Hematopoietic multipotent progenitor cell treated with erythropoietin and hydrocortisone succinate and interleukin-3 and kit ligand, for 6 days (in vitro differentiated cells): ENCODE measurements at regions not wholly inside any gene's neighbourhood (a gene's known extent, or its start where the extent isn't known, plus 50 kb on each side); places are given as distances from the start of the nearest gene placed in this dataset.
A peak's percentile ranks its signal among the peaks of the same experiment; 100 is the strongest.
"Not testable (repeated sequence)": the region's sequence is repeated elsewhere in the genome, so short reads cannot be mapped to it uniquely, and the experiment has no call there.

Experiments
- DNase-seq: peaks from one replicate; pipeline ENCODE4 v3.0.0-alpha.2; 2015

DNA sequence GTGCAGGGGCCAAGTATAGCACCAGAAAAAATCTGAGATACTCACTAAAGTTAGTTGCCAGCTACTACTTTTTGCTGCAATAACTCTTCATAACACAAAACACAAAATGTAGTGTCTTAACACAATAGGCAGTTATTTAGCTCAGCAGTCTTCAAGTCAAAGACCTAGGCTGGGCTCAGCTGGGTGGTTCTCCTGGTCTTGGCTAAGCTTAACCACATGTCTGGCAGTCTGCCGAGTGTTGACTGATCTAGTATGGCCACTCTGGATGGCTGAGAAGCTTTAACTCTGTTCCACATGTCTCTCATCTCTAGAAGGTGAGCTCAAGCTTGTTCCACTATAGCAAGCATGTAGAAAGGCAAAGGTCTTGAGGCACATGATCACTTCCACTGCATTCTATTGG lies 451.6 kb downstream of the SOX11 start:
- peak; percentile 15 for DNase-seq

DNA sequence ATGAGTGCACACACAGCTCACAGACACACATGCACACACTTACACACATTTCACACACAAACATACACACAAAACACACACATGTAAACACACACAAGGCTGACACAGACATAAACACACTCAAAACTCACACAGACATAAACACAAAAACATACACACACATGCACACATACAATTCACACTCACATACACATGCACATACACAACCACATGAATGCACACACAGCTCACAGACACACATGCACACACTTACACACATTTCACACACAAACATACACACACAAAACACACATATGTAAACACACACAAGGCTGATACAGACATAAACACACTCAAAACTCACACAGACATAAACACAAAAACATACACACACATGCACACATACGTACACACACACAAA lies 455.0 kb downstream of the SOX11 start:
- DNase-seq: not testable (repeated sequence)

DNA sequence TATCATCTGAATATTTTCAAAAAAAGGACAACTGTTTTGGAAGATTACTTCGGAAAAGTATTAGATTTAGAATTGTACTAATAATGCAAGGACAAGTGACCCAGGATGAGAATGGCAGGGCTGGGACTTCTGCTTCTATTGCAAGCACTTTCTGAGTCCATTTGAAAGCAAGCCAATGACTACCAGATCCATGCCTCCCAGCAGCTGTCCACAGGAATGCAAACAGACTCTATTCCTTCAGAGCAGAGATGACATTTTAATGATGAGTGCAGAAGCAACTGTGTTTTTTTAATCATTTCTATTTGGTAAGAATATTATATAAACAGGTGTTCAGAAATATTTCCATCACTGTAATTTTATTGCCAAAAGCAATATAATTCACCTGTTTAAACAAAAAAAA lies 456.7 kb downstream of the SOX11 start:
- no peak for DNase-seq

DNA sequence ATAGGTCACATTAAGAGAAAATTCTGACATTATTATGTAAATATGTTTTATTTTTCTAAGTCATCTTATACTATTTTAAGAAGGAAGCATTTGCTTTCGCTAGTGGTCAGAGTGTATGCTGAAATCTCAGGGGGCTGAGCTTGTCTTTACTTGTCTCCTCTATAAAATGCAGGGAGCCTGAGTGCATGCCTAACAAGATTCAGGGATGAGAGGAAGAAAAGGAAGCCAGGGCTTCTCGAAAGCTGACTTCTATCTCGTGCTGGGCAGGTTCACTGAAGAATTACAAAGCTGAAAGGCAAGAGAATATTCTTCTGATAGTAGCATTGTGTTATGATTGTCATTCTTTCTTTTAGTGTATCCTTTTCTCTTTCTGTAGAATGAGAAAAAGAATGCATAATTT lies 467.4 kb downstream of the SOX11 start:
- DNase-seq: no peak

DNA sequence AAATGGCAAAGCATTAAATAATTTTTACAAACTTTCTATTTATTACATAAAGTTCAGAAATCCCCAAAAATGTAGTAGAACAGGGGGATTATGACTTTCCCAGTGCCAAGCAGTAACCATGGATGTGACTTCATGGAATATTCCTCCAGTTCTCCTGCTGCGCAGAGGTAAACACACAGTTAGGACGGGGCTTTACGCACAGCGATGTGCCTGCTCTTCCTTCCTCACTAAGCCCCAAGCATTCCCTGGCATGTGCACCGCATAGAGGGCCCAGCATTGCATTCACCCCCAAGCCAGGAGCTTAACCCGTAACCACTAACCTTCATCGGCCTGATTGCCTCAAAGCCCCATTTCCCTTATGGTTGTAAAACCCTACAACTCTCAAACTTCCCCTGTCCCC lies 471.7 kb downstream of the SOX11 start:
- DNase-seq: no peak

DNA sequence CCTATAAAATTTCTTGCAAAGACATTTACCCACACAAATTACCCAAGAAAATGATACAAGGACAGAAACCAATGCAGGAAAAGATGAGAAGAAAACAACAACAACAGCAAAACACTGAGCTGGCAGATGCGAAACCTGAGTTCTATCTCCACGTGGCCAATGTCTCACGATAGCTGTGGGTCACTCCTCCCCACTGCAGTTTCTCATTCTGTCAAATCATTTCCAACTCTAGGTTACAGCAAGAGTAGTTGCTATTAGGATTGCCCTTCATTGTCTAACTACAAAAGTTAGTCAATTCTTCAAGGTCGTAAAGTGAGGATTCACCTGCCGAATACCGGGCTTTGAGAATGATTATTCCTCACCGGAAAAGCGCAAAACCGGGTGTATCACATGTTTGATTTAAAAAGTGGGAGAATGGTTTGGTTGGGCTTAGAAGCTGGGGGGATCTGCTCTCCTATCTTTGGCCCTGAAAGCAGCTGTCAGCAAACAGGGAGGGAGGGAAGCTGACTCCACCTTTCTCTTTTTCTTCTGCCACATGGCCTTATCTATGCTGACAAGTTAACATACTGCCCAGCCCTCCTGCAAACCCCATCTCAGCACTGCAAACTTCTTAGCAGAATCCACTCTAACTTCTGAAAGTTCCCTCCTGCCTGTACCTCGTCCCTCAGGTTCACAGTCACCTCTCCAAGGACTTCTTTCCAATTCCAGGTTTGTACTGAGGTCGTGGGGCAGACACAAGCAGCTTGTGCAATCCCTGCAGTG lies 473.0 kb downstream of the SOX11 start:
- DNase-seq: peak; percentile 92

DNA sequence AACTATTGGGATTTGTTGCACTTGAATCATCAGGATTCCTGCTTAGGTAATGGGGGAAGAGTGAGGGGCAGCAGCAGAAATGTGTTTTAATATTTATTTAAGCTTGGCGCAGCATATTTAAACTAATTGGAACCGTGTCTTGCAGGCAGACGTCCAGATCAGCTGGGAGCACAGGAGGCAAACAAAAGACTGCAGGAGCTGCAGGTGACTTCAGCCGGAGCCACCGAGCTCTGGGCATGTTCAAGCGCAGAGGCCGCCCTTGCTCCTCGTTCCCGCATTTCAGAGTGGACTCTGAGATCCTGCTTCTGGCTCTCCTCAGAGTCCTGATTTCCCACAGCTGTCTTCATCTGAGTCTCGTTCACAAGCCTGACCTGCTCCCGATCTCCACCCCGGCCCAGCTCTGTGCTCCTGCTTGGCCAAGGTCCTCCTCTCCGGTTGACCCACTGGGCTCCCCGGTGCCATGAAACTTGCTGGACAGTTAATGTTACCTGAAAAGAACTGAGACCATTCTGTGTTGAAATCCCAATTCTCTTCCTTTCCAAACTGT lies 475.5 kb downstream of the SOX11 start:
- no peak for DNase-seq

DNA sequence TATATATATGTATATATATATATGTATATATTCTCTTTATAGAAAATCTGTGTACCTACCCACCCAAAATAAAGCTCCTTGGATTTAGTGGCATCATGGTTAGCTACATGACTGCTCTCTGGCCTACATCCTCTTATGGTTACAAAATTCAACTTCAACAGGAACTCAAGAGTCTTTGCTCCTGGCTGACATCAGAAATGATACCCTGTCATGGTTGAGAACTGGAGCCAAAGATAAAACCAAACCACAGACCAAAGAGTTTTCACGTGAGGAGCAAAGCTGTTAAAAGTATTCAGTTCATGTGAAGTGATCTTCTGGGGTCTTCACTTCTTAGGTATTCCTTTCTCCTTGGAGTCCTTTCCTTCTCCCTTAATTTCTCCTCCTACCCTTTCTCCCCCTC lies 476.3 kb downstream of the SOX11 start:
- peak; percentile 92 for DNase-seq

DNA sequence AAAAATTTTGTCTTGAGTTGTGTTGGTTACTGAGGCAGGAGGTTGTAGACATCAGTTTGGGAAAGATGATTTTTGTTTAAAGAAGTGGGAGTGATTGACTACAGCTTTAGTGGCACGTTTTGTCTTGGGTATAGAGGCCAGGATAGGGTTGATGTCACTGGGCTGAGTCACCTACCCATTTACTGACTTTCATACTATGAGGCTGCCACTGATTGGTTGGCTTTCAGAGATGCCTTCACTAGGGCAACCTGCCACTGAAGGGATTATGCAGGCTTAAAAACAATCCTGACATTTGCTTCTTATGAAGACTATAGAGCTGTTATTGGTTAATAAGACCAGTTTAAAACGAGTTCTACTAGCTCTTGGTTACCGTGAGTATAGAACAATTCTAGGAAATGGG lies 479.1 kb downstream of the SOX11 start:
- no peak for DNase-seq

DNA sequence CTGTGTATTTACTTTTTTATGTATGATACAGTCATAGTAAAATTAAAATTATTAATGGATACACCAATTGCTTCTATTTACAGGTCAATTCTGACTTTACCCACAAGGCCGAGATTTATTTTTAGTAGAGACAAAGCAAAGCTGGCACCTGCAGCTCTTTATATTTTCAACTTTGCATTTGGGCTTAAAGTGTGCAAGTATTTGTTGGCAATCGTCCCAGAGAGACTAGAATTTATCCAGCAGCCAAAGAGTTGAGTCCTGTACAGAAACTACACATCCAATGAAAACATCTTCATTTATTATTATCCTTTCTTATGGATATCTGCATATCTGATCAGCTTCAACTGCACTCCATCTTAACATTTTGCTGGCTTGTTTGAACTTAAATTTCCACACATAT lies 485.6 kb downstream of the SOX11 start:
- DNase-seq: no peak

DNA sequence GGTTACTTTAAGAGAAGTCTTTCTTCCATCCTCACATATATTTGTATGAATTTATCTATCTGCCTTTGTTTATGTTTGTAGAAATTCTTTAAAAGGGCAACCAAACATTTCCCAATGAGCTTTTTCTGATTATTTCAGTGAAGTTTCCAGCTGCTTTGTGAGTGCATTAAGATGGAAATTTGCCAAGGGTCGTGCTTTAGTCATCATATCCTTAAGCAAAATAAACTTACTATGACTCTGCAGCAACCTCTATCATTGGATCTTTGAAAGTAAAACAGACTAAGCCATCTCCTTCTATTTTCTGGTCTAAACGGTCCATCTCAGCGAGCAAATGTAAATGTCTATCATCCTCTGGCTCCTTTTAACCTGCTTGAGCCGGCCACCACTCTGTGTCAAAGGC lies 489.3 kb downstream of the SOX11 start:
- peak; percentile 67 for DNase-seq

DNA sequence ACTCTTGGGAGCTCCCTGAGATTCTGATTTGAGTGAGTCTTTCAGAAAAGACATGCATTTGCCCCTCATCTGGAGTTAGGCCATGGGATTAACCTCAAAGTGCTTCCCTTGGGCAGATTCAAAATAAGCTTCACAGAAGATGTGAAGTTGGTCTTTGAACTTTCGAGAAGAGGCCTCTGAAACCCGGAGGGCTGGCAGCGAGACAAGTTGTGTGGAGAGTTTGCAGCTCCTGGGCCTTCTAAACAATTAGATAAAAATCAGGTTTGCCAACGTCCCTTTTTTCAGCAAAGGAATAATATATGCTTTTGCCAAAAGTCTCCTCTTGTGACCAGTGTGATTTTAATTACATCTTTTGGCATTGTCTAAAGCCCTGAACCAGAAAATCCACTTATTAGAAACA lies 489.7 kb downstream of the SOX11 start:
- peak; percentile 38 for DNase-seq

DNA sequence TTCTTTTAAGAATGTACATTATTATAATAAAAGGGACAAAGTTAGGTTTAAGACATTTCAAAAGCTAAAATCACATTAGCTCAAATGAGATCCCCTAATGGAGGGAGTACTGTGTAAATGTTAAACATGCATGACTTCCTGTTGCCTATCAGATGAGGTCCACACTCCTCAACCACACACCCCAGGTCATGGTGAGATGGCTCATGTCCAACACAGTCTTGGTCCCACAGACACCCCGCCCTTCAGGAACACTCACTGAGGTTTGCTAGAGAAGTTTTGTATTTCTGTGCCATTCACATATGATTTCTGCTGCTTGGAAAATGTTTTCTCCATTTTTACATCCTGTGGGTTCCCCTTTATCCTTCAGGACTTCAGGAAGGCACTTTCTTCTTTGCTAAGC lies 491.0 kb downstream of the SOX11 start:
- peak; percentile 93 for DNase-seq

DNA sequence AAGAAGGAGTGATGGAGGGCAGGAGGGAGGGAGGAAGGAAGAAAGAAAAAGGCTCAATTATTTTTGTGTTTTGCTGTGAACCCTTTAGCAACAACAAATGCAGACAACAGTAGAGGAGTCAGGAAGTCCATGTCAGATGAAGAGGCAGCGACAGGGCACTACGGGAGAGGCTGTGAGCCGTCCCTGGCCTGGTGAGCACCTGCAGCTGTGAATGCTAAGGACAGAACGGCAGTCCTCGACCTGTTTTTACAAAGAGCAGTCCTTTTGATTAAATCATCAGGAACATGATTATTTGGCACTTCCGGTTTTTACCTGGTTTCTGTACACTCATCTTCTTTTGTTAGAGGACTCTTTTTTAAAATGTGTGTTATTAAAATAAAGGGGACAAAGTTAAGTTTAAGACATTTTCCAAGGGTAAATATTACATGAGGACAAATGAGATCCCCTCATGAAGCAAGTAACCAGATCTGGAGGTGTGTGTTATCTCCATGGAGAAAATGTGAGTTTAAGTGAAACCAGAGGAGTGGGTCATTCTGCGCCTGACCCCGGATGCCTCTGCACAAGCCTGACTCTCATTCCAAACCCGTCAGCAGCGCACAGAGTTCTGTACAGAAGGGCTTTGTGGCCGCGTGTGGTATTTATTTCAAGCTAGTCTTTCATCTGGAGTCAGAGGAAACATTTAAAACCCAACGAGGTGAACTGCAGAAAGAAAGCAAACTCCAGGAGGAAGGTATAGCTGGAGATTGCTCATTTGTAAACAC lies 492.5 kb downstream of the SOX11 start:
- DNase-seq: no peak

DNA sequence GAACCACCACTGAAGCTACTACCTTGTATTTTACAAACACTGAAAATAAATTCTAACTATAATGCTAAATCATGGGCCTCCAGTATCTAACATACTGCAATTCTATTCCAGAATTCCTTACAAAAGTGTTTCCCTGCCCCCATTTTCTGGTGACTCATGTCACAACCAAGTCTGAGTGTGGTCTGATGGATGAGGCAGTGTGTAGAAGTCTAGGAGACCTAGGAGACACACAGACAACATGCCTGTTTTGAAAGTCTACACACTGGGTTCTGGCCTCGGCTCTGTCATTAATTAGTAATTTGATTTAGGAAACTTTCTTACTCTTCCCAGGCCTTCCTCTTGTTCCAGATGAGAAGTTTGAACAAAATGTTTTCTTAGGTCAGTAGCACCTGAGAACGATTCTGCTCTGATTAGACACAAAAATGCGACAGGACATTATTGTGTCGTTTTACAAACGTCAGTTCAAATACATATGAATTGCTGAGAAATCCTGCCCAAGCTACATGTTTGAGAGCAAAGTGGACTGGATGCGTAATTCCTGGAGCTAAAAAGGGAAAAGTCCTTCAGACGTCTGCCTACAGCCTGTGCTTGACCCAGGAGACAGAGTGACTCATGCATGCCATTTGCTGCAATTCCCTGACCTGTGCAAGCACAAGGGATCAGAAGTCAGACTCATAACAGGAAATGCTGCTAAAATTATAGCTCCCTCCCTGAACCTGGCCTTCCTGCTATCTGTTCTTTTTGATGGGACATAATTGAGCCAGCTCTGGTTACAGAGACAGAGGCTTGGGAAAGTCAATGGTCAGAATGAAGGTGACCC lies 494.4 kb downstream of the SOX11 start:
- no peak for DNase-seq

DNA sequence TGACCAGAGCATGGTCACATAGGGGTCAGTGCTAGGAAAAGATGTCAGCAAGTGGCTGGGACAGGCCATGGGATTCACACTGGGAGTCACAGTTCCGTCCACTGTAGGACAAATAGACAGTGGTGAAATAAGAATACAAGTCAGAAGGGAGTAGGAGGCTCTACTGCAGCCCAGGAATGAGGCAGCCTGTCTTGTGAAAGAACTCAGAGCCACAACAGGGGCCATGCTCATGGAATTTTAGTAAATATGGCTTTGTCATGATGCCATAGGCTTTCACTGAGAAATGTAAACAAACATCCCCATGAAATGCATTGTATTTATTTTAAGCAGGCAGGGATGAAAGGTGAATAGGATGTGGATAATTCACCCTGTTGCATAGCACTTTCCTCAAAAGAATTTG lies 504.3 kb downstream of the SOX11 start:
- no peak for DNase-seq

DNA sequence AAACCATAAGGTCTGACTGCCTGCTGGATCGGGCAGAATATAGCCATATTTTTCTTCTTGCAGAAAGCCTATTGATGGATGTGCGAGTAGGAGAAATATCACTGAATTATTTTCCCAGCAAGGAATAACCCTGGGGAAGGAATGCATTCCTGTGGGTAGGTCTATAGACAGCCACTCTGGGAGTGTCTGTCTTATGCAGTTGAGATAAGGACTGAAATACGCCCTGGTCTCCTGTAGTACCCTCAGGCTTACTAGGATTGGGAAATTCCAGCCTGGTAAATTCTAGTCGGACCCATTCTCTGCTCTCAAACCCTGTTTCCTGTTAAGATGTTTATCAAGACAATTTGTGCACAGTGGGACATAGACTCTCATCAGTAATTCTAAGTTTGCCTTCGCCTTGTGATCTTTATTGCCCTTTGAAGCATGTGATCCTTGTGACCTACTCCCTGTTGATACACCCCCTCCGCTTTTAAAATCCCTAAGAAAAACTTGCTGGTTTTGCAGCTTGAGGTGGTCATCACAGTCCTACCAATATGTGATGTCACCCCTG lies 506.3 kb downstream of the SOX11 start:
- not testable (repeated sequence) for DNase-seq

DNA sequence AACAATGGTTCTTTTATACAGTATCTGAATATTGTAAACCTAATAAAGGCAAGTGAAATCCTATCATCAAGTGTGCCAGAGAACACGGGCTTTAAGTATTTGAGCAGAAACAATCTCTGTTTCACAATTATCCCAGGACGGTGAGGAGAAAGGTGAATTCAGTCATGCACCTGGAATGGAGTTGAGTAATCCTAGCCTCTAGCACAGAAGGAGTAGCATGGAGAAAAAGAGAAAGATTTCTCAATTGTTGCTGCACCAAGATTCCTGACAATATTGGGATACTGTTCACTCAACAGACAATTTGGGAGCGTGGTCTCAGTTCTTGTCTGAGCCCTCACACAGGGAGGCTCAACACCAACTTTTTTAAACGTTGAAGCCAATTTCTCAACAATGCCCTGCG lies 510.6 kb downstream of the SOX11 start:
- DNase-seq: no peak

DNA sequence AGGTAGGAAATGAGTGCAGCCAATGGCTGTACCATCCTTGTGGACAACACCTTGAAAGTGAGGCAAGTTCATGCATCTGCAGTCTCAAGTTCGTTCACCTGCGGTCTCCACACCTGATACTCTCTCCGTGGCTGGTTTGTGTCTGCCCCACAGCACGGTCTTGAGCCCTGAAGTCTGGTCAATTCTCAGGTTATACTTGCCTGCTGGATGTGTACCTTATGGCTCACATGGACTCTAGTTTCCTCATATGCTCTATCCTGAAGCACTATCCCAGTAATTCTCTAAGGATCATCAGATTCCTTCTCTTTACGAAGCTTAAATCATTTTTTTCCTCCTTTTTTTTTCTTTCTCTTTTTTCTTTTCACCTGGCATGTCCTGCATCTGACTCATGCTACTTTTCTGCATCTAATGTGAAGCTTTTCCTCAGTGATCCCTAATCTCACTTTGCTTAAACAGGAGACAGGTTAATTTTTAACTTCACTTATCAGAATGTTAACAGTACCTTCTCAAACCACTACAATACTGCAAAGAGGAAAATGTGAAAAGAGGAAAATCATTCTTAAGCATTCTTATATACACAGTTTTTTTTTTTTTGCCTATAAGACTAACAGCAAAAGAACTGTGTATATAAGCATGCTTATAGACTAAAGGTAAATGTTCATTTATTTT lies 511.2 kb downstream of the SOX11 start:
- DNase-seq: no peak

DNA sequence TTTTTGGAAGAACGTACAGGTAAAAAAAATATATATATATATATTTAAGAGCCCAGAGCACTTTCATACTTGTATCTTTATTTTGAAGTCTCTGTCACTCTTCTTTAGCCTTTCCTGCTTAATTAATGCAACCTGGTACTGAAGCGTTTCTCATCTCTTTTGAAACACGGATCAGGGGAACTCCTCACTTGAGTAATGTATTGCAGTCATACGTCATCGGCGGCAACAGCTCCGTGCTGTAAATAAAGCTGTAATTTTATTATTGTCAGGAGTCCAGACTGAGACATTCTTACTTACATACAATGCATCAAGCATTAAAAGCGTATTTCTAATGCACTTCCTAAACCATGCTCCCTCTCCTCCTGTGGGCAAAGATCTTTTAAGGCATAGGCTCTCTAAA lies 514.7 kb downstream of the SOX11 start:
- no peak for DNase-seq

DNA sequence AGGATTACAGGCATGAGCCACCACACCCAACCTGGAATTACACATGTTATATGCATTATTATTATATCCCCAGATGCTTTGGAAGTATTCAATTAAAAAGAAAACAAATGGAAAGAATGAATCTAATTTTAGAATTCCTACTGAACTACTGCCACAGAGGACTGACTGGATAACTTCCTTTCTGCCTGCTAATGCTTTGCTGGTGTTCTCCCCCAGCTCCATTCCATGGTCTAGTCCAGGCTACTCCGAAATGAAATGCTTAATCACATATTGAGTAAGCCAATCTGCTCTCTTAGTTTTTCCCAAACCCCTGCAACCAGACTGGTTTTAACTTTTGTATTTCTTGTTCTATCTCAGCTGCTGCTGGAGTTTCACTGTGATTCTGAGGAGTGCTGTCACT lies 519.1 kb downstream of the SOX11 start:
- DNase-seq: no peak

DNA sequence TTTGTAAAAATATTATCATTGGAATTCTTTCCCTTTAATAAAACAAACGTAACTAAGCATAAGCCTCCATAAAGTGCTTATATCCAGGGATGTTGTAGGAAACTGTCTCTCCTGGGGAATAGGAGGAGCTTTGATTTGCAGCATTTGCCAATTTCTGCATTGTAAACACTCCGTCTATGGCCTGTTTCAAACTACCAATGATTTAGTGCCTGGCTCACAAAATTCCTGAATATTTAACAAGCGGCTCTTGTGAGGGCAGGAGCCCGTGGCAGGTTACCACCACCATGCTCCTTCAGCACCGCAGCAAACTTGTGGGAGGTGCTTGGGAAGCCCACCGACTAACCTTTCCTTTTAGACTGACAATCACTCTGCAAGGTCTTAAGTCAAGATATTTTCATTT lies 520.3 kb downstream of the SOX11 start:
- no peak for DNase-seq
